Heart right ventricle (tissue), 16 donors: ENCODE measurements at regions not wholly inside any gene's neighbourhood (a gene's known extent, or its start where the extent isn't known, plus 50 kb on each side); places are given as distances from the start of the nearest gene placed in this dataset.

ENCODE experiments used
- ATAC-seq, 8 donors: fragments of 200-7000 bp; cut with Tn5 transposase; one replicate each; pipeline ENCODE4 v1.9.1; 2020; ENCODE audit warnings: mild to moderate bottlenecking in 8 of 8, moderate library complexity in 8 of 8, moderate number of reproducible peaks in 1 of 8
- DNase-seq, 2 donors: peaks; one replicate each; pipeline ENCODE4 v3.0.0-alpha.2; 2020
- H3K27ac ChIP-seq, 10 donors: fragments of 200-600 bp; sonication (generic) in 2 of 10; one replicate each; pipeline versions ENCODE4 v1.5.0 to v1.8.0; 2020 to 2022; ENCODE audit warnings: mild to moderate bottlenecking in 3 of 10
- H3K27me3 ChIP-seq, 7 donors: fragments of 200-600 bp; one replicate each; pipeline ENCODE4 v1.8.0; 2021 to 2022; ENCODE audit warnings: mild to moderate bottlenecking in 2 of 7
- H3K36me3 ChIP-seq, 9 donors: fragments of 200-600 bp; sonication (generic) in 1 of 9; one replicate each; pipeline versions ENCODE4 v1.5.0 to v1.8.0; 2020 to 2022; ENCODE audit warnings: mild to moderate bottlenecking in 2 of 9
- H3K4me1 ChIP-seq, 9 donors: fragments of 200-600 bp; sonication (generic) in 1 of 9; one replicate each; pipeline versions ENCODE4 v1.5.0 to v1.8.0; 2020 to 2022; ENCODE audit warnings: mild to moderate bottlenecking in 4 of 9
- H3K4me3 ChIP-seq, 10 donors: fragments of 200-600 bp; sonication (generic) in 2 of 10; one replicate each; pipeline versions ENCODE4 v1.5.0 to v1.8.0; 2020 to 2022; ENCODE audit warnings: mild to moderate bottlenecking in 7 of 10, moderate library complexity in 2 of 10
- H3K9me3 ChIP-seq, 11 donors: fragments of 200-600 bp in 10 of 11; sonication (generic) in 2 of 11; one replicate each; pipeline versions ENCODE4 v1.5.0 to v1.8.0; 2013 to 2022; ENCODE audit warnings: mild to moderate bottlenecking in 2 of 11, control low read depth in 1 of 11, moderate library complexity in 1 of 11
- CTCF ChIP-seq, 9 donors: fragments of 200-600 bp; sonication (generic) in 2 of 9; IDR thresholded peaks; one replicate each; pipeline versions ENCODE4 v1.5.0 to v1.8.0; 2021 to 2022; ENCODE audit warnings: antibody characterized with exemption in 9 of 9, mild to moderate bottlenecking in 5 of 9, moderate library complexity in 1 of 9
- WGBS, 2 donors: extraction: QIAGEN DNeasy Blood & Tissue Kit; methylation state at CpG; one replicate each; pipeline ENCODE4 v1.1.7; 2013; ENCODE audit warnings: inconsistent platforms in 1 of 2; 5-methylcytosine and 5-hydroxymethylcytosine counted together
- intact Hi-C, 10 donors: fragments of 100-400 bp; cut with DNase I; formaldehyde crosslinking; loops; one replicate each; pipeline versions ENCODE4 v1.11.1 to v1.14.2; 2022
- donor health status: Arrhythmogenic right ventricular cardiomyopathy.
- donor health status: ischemic (EF 13 %, LVEDD 7.1; RV severe dilation, severe dysfunction).
- donor health status: healthy with polysubstance abuse.
- donor health status: DM: no; HTN: yes; CAD: no.
- donor health status: DM: no; HTN: no; CAD: no.
- donor health status: ischemic (EF 25% LVEDD 6.9; RV normal size, moderate dysfunction).
- donor health status: ischemic (EF 25% LVEDD 5.7; RV mildly dilated, moderate dysfunction).
- donor health status: healthy.
- donor health status: DM: yes; HTN: yes; CAD: no.
- donor health status: Ischemic cardiomyopathy.
- donor health status: ischemic (EF 35%, LVEDD 5.7; RV mildly dilated, moderate dysfunction).
- donor health status: nonischemic (EF 11% LVEDD 7.7; RV severe dilation, severe dysfunction).
- donor health status: DM: yes; HTN: yes; CAD: no.
- donor health status: PGD.
- donor health status: ischemic (EF 29% LVEDD 5.4; RV normal size, mild dysfunction).
- donor health status: nonischemic (EF 23%, LVEDD 6.1; RV moderate dilation, normal function).

GRCh38 chr5:52710310-52710971 lies 77.3 kb upstream of the ITGA1 start:
- TF ChIP-seq CTCF (IDR thresholded peaks at IDR 0.05): no peak
- 69 to 74% methylated on average over 2 of the region's 2 CpGs for WGBS, 2 donors
- Histone ChIP-seq H3K36me3 (no peaks in the 10 kb centered on the region), H3K27ac (peak overlapping the region in 5 of 10 donors; percentile 29 to 80 (median 69)), H3K27me3 (no peaks in the 10 kb centered on the region), H3K9me3 (no peaks in the 10 kb centered on the region), H3K4me1 (peaks cover 0 to 57% (median 25%) of the 10 kb centered on the region in 9 donors), H3K4me3 (no peak overlapping the region)
- intact Hi-C loops: no loop called here
- DNase-seq (no peak), ATAC-seq (no peak)

GRCh38 chr5:52710972-52711596 lies 76.6 kb upstream of the ITGA1 start:
- ATAC-seq (peak in 4 of 8 donors; percentile 30 to 59 (median 50)), DNase-seq (no peak)
- H3K4me3 ChIP-seq: no peak overlapping the region
- peak overlapping the region in 4 of 10 donors; percentile 28 to 80 (median 72) for H3K27ac ChIP-seq
- no peak for TF ChIP-seq CTCF (IDR thresholded peaks at IDR 0.05)
- H3K4me1 ChIP-seq: peaks cover 0 to 50% (median 23%) of the 10 kb centered on the region in 9 donors
- no peaks in the 10 kb centered on the region for H3K36me3 ChIP-seq
- intact Hi-C loops: no loop called here
- no peaks in the 10 kb centered on the region for H3K27me3 ChIP-seq
- no peaks in the 10 kb centered on the region for H3K9me3 ChIP-seq
- 76 to 82% methylated on average over 2 of the region's 2 CpGs for WGBS, 2 donors

- ATAC-seq (no peak), DNase-seq (no peak)
- H3K27ac ChIP-seq: no peak overlapping the region
- TF ChIP-seq CTCF (IDR thresholded peaks at IDR 0.05): no peak
- H3K27me3 ChIP-seq: no peaks in the 10 kb centered on the region
- H3K4me1 ChIP-seq: peaks cover 0 to 40% (median 16%) of the 10 kb centered on the region in 9 donors
- peaks cover 0 to 9% (median 0%) of the 10 kb centered on the region in 11 donors for H3K9me3 ChIP-seq
- H3K36me3 ChIP-seq: no peaks in the 10 kb centered on the region
- H3K4me3 ChIP-seq: no peak overlapping the region
- intact Hi-C loops: no loop called here
- WGBS, 2 donors: 93 to 94% methylated on average over 2 of the region's 2 CpGs
Observed at GRCh38 chr5:52712354-52712753, 75.4 kb upstream of the ITGA1 start.

- ATAC-seq: peak in 7 of 8 donors; percentile 45 to 72 (median 56)
- Histone ChIP-seq H3K27ac (peak overlapping the region in 8 of 10 donors; percentile 15 to 79 (median 58)), H3K27me3 (no peaks in the 10 kb centered on the region), H3K4me3 (no peak overlapping the region), H3K36me3 (no peaks in the 10 kb centered on the region), H3K9me3 (no peaks in the 10 kb centered on the region), H3K4me1 (peaks cover 0 to 45% (median 36%) of the 10 kb centered on the region in 9 donors)
- TF ChIP-seq CTCF (IDR thresholded peaks at IDR 0.05): no peak
- intact Hi-C loops: loop anchor here in 3 of 10 donors (5.0 kb wide), 3 partner anchors 33 to 62 kb away; partner anchors contain the start of genes ITGA1 (in 1 of the 3) and PELO (in 1 of the 3)
- peak in 1 of 2 donors; percentile 12 for DNase-seq
- 41 to 42% methylated on average over 6 of the region's 6 CpGs for WGBS, 2 donors
Observed at GRCh38 chr5:52725065-52725746, 62.5 kb upstream of the ITGA1 start.
